ENCODE measurements at regions not wholly inside any gene's neighbourhood (a gene's known extent, or its start where the extent isn't known, plus 50 kb on each side); places are given as distances from the start of the nearest gene placed in this dataset.
A peak's percentile ranks its signal among the peaks of the same experiment; 100 is the strongest.

- H3K9me3 ChIP-seq, result no peaks in the 10 kb centered on the region
- TF ChIP-seq, protein P1, sequence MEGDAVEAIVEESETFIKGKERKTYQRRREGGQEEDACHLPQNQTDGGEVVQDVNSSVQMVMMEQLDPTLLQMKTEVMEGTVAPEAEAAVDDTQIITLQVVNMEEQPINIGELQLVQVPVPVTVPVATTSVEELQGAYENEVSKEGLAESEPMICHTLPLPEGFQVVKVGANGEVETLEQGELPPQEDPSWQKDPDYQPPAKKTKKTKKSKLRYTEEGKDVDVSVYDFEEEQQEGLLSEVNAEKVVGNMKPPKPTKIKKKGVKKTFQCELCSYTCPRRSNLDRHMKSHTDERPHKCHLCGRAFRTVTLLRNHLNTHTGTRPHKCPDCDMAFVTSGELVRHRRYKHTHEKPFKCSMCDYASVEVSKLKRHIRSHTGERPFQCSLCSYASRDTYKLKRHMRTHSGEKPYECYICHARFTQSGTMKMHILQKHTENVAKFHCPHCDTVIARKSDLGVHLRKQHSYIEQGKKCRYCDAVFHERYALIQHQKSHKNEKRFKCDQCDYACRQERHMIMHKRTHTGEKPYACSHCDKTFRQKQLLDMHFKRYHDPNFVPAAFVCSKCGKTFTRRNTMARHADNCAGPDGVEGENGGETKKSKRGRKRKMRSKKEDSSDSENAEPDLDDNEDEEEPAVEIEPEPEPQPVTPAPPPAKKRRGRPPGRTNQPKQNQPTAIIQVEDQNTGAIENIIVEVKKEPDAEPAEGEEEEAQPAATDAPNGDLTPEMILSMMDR (IDR thresholded peaks at IDR 0.05), result no peak
- no peaks in the 10 kb centered on the region for H3K36me3 ChIP-seq (ENCODE audit: low read depth)
- H3K4me1 ChIP-seq (ENCODE audit: low read depth), result no peaks in the 10 kb centered on the region
- intact Hi-C loops (cut with DNase I, micrococcal nuclease), result no loop called here
- no peak for ATAC-seq
- no peak for DNase-seq
- H3K4me3 ChIP-seq, result no peak overlapping the region
These were observed 92.7 kb upstream of the RARB start for GRCh38 chr3:25335356-25335755.

GRCh38 chr3:25338158-25338725 lies 89.8 kb upstream of the RARB start:
- Histone ChIP-seq H3K4me1 (ENCODE audit: low read depth) (no peaks in the 10 kb centered on the region), H3K4me3 (no peak overlapping the region), H3K9me3 (no peaks in the 10 kb centered on the region), H3K36me3 (ENCODE audit: low read depth) (no peaks in the 10 kb centered on the region)
- intact Hi-C loops (cut with DNase I, micrococcal nuclease), result no loop called here
- TF ChIP-seq, protein P1 (IDR thresholded peaks at IDR 0.05), result no peak
- ATAC-seq (peak; percentile 46), DNase-seq (no peak)

GRCh38 chr3:25339225-25339624 lies 88.8 kb upstream of the RARB start:
- intact Hi-C loops (cut with DNase I, micrococcal nuclease), result no loop called here
- no peak for ATAC-seq
- TF ChIP-seq, protein P1 (IDR thresholded peaks at IDR 0.05), result no peak

DNA sequence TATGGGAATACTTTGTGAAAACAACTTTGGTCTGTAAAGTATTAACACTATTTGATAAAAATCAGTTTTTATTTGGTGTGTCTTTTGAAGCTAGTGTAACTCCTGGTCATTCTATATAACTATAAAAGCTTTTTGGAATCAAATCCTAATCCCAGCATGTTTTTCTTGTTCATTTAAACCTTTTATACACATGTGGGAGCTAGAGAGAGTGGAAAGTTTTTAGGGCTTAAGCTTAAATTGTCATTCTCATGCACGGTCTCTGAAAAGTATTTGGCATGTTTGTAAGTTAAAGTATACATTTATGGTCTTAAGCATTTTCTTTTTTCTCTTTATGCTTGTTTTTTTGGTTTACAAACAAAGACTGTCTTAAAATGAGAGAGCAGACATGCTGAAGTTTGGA lies 83.4 kb upstream of the RARB start:
- Histone ChIP-seq H3K4me3 (no peak overlapping the region), H3K4me1 (ENCODE audit: low read depth) (no peaks in the 10 kb centered on the region), H3K36me3 (ENCODE audit: low read depth) (no peaks in the 10 kb centered on the region), H3K9me3 (no peaks in the 10 kb centered on the region)
- TF ChIP-seq, protein P1 (IDR thresholded peaks at IDR 0.05), result no peak
- no peak for ATAC-seq
- intact Hi-C loops (cut with DNase I, micrococcal nuclease), result no loop called here
- DNase-seq, result no peak

More at GRCh38 chr3:25339225-25339624, 88.8 kb upstream of the RARB start:
- Histone ChIP-seq H3K9me3 (no peaks in the 10 kb centered on the region), H3K4me1 (ENCODE audit: low read depth) (no peaks in the 10 kb centered on the region), H3K4me3 (no peak overlapping the region), H3K36me3 (ENCODE audit: low read depth) (no peaks in the 10 kb centered on the region)
- no peak for DNase-seq

DNA sequence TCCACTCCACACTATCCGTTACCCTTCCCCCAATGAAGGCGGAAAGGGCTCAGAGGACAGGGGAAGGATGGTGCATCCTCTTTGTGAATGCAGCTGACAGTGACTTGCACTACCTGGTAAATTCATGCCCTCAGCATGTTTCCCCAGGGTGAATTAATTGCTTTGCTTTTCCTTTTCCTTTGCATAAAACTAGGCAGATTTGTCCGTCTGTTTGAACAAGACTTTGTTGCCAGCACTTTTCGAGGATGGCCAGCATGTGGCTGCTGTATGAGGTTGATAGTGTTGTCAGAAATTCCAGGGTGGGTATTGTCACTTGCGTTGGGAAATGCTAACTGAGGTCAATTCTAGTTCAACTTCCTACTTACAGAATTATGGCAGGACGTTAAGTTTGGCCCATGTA lies 79.0 kb upstream of the RARB start:
- Histone ChIP-seq H3K36me3 (ENCODE audit: low read depth) (no peaks in the 10 kb centered on the region), H3K9me3 (no peaks in the 10 kb centered on the region), H3K4me1 (ENCODE audit: low read depth) (no peaks in the 10 kb centered on the region), H3K4me3 (no peak overlapping the region)
- no peak for DNase-seq
- TF ChIP-seq, protein P1 (IDR thresholded peaks at IDR 0.05), result no peak
- intact Hi-C loops (cut with DNase I, micrococcal nuclease), result no loop called here
- ATAC-seq, result no peak

Measured in mucosa of descending colon (tissue), 3 donors.